Right lobe of liver (tissue), 4 donors: ENCODE measurements at regions not wholly inside any gene's neighbourhood (a gene's known extent, or its start where the extent isn't known, plus 50 kb on each side); places are given as distances from the start of the nearest gene placed in this dataset.

ENCODE experiments used
- POLR2A ChIP-seq: fragments of 450-650 bp; IDR thresholded peaks from one replicate; pipeline ENCODE4 v1.6.1; 2017; ENCODE audit warnings: antibody characterized with exemption, mild to moderate bottlenecking
- TF ChIP-seq, protein P1 (sequence below), 4 donors: fragments of 200-600 bp in 3 of 4; fragments of 450-650 bp in 1 of 4; IDR thresholded peaks; one replicate each; pipeline versions ENCODE4 v1.5.1 to v1.8.0; 2016 to 2022; ENCODE audit warnings: antibody characterized with exemption in 4 of 4, mild to moderate bottlenecking in 2 of 4
- donor health status: DM: no; HTN: no; CAD: no.
- donor health status: DM: no; HTN: no; CAD: no.
- donor health status: DM: no; HTN: yes; CAD: no.

GRCh38 chr19:30137747-30138146, 195.7 kb downstream of the URI1 start:
- TF ChIP-seq, protein P1, sequence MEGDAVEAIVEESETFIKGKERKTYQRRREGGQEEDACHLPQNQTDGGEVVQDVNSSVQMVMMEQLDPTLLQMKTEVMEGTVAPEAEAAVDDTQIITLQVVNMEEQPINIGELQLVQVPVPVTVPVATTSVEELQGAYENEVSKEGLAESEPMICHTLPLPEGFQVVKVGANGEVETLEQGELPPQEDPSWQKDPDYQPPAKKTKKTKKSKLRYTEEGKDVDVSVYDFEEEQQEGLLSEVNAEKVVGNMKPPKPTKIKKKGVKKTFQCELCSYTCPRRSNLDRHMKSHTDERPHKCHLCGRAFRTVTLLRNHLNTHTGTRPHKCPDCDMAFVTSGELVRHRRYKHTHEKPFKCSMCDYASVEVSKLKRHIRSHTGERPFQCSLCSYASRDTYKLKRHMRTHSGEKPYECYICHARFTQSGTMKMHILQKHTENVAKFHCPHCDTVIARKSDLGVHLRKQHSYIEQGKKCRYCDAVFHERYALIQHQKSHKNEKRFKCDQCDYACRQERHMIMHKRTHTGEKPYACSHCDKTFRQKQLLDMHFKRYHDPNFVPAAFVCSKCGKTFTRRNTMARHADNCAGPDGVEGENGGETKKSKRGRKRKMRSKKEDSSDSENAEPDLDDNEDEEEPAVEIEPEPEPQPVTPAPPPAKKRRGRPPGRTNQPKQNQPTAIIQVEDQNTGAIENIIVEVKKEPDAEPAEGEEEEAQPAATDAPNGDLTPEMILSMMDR (IDR thresholded peaks at IDR 0.05) = no peak
- TF ChIP-seq POLR2A = no peak
